GM19043 (cell line): ENCODE measurements at regions not wholly inside any gene's neighbourhood (a gene's known extent, or its start where the extent isn't known, plus 50 kb on each side); places are given as distances from the start of the nearest gene placed in this dataset.

Experiments
- ATAC-seq: cut with Tn5 transposase; IDR thresholded peaks from one replicate; pipeline ENCODE4 v1.9.1; 2021; ENCODE audit warnings: low read depth; ENCODE audit not compliant: unreplicated experiment

- no peak for ATAC-seq
Measured at GRCh38 chr2:191512874-191513273, 165.1 kb upstream of the NABP1 start.

GRCh38 chr2:191514613-191515012 lies 163.3 kb upstream of the NABP1 start:
- ATAC-seq = no peak

GRCh38 chr2:191515551-191515950 lies 162.4 kb upstream of the NABP1 start:
- ATAC-seq = no peak

GRCh38 chr2:191516260-191516659 lies 161.7 kb upstream of the NABP1 start:
- no peak for ATAC-seq

GRCh38 chr2:191521608-191522208 lies 156.2 kb upstream of the NABP1 start:
- ATAC-seq = no peak

GRCh38 chr2:191522478-191523120 lies 155.3 kb upstream of the NABP1 start:
- no peak for ATAC-seq

- no peak for ATAC-seq
Measured at GRCh38 chr2:191526091-191526490, 151.8 kb upstream of the NABP1 start.

- ATAC-seq = no peak
Measured at GRCh38 chr2:191526536-191526935, 151.4 kb upstream of the NABP1 start.

- no peak for ATAC-seq
Measured at GRCh38 chr2:191526953-191527556, 150.9 kb upstream of the NABP1 start.

- ATAC-seq = no peak
Measured at GRCh38 chr2:191530618-191531017, 147.3 kb upstream of the NABP1 start.

- ATAC-seq = no peak
Measured at GRCh38 chr2:191533693-191534180, 144.2 kb upstream of the NABP1 start.

- no peak for ATAC-seq
Measured at GRCh38 chr2:191537921-191538320, 140.0 kb upstream of the NABP1 start.

GRCh38 chr2:191538334-191538903 lies 139.5 kb upstream of the NABP1 start:
- ATAC-seq = no peak

GRCh38 chr2:191539068-191539467 lies 138.9 kb upstream of the NABP1 start:
- no peak for ATAC-seq

GRCh38 chr2:191540681-191541080 lies 137.3 kb upstream of the NABP1 start:
- no peak for ATAC-seq

- no peak for ATAC-seq
Measured at GRCh38 chr2:191543708-191544107, 134.2 kb upstream of the NABP1 start.

- ATAC-seq = no peak
Measured at GRCh38 chr2:191544461-191545062, 133.4 kb upstream of the NABP1 start.

GRCh38 chr2:191545361-191545760 lies 132.6 kb upstream of the NABP1 start:
- ATAC-seq = no peak

- no peak for ATAC-seq
Measured at GRCh38 chr2:191552066-191552465, 125.9 kb upstream of the NABP1 start.

- ATAC-seq = no peak
Measured at GRCh38 chr2:191554240-191554639, 123.7 kb upstream of the NABP1 start.

GRCh38 chr2:191555092-191555742 lies 122.7 kb upstream of the NABP1 start:
- peak; percentile 94 for ATAC-seq
